ENCODE measurements at regions not wholly inside any gene's neighbourhood (a gene's known extent, or its start where the extent isn't known, plus 50 kb on each side); places are given as distances from the start of the nearest gene placed in this dataset.

DNA sequence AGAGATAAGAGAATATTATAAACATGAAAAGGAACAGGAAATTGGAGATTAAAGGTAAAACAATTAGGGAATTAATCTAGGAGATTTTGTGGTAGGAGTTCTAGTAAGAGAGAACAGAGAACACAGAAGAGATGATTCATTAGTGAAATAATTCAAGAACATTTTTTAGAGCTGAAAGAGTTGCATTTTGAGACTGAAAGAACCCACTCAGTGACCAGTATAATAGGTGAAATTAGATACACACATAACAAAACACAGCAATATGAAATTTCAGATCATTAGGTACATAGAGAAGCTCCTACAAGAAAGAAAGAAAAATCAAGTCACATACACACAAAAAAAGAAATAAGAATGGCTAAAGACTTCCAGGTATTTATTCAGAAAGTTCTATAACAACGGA lies 144.0 kb downstream of the CYSLTR2 start:
- TF ChIP-seq EZH2 (IDR thresholded peaks at IDR 0.05; ENCODE audit: low read length, unreplicated experiment) (no peak), EZH2phosphoT487 (IDR thresholded peaks at IDR 0.05; ENCODE audit: borderline replicate concordance, low read length) (no peak)
- TF ChIP-seq, protein P1, sequence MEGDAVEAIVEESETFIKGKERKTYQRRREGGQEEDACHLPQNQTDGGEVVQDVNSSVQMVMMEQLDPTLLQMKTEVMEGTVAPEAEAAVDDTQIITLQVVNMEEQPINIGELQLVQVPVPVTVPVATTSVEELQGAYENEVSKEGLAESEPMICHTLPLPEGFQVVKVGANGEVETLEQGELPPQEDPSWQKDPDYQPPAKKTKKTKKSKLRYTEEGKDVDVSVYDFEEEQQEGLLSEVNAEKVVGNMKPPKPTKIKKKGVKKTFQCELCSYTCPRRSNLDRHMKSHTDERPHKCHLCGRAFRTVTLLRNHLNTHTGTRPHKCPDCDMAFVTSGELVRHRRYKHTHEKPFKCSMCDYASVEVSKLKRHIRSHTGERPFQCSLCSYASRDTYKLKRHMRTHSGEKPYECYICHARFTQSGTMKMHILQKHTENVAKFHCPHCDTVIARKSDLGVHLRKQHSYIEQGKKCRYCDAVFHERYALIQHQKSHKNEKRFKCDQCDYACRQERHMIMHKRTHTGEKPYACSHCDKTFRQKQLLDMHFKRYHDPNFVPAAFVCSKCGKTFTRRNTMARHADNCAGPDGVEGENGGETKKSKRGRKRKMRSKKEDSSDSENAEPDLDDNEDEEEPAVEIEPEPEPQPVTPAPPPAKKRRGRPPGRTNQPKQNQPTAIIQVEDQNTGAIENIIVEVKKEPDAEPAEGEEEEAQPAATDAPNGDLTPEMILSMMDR (conservative IDR thresholded peaks at IDR 0.05; ENCODE audit: low read depth, low read length), result no peak
